WERI-Rb-1 (cell line): ENCODE measurements at regions not wholly inside any gene's neighbourhood (a gene's known extent, or its start where the extent isn't known, plus 50 kb on each side); places are given as distances from the start of the nearest gene placed in this dataset.

Experiments used
- DNase-seq: peaks from one replicate; pipeline ENCODE4 v3.0.0-alpha.2; 2020
- H3K27ac ChIP-seq: fragments of 250-450 bp; sonication (Bioruptor Pico); 2 replicates; pipeline ENCODE4 v1.5.1; 2020; ENCODE audit warnings: mild to moderate bottlenecking, moderate library complexity
- H3K27me3 ChIP-seq: fragments of 250-450 bp; sonication (Bioruptor Pico); 2 replicates; pipeline ENCODE4 v1.5.1; 2021; ENCODE audit warnings: mild to moderate bottlenecking, low read depth, moderate library complexity; ENCODE audit not compliant: insufficient read depth, severe bottlenecking
- H3K36me3 ChIP-seq: fragments of 250-450 bp; sonication (Bioruptor Pico); 2 replicates; pipeline ENCODE4 v1.5.1; 2020; ENCODE audit warnings: mild to moderate bottlenecking, moderate library complexity
- H3K4me3 ChIP-seq: 2 replicates; pipeline ENCODE4 v1.5.1; 2011; ENCODE audit warnings: low read depth, mild to moderate bottlenecking, control low read depth, low read length
- H3K9me3 ChIP-seq: fragments of 250-450 bp; sonication (Bioruptor Pico); 2 replicates; pipeline ENCODE4 v1.5.1; 2021; ENCODE audit warnings: mild to moderate bottlenecking, moderate library complexity; ENCODE audit not compliant: severe bottlenecking
- TF ChIP-seq, protein P1 (sequence below): IDR thresholded peaks from 2 replicates; pipeline ENCODE4 v1.5.1; 2011; ENCODE audit warnings: low read depth, mild to moderate bottlenecking, control low read depth, inconsistent platforms, low read length

- Histone ChIP-seq H3K27ac (no peak overlapping the region), H3K9me3 (no peaks in the 10 kb centered on the region), H3K36me3 (no peaks in the 10 kb centered on the region), H3K4me3 (no peak overlapping the region), H3K27me3 (no peaks in the 10 kb centered on the region)
- no peak for DNase-seq
- TF ChIP-seq, protein P1, sequence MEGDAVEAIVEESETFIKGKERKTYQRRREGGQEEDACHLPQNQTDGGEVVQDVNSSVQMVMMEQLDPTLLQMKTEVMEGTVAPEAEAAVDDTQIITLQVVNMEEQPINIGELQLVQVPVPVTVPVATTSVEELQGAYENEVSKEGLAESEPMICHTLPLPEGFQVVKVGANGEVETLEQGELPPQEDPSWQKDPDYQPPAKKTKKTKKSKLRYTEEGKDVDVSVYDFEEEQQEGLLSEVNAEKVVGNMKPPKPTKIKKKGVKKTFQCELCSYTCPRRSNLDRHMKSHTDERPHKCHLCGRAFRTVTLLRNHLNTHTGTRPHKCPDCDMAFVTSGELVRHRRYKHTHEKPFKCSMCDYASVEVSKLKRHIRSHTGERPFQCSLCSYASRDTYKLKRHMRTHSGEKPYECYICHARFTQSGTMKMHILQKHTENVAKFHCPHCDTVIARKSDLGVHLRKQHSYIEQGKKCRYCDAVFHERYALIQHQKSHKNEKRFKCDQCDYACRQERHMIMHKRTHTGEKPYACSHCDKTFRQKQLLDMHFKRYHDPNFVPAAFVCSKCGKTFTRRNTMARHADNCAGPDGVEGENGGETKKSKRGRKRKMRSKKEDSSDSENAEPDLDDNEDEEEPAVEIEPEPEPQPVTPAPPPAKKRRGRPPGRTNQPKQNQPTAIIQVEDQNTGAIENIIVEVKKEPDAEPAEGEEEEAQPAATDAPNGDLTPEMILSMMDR, result no peak
These were observed 119.4 kb downstream of the POLR1F start for GRCh38 chr7:19589446-19589845.

- Histone ChIP-seq H3K27me3 (no peaks in the 10 kb centered on the region), H3K4me3 (no peak overlapping the region), H3K27ac (no peak overlapping the region), H3K9me3 (no peaks in the 10 kb centered on the region), H3K36me3 (no peaks in the 10 kb centered on the region)
- DNase-seq, result no peak
- TF ChIP-seq, protein P1, result peak; percentile 40
These were observed 121.5 kb downstream of the POLR1F start for GRCh38 chr7:19587291-19587690.

GRCh38 chr7:19585761-19586160 is 123.1 kb downstream of the POLR1F start:
- Histone ChIP-seq H3K4me3 (no peak overlapping the region), H3K9me3 (no peaks in the 10 kb centered on the region), H3K27ac (no peak overlapping the region), H3K36me3 (no peaks in the 10 kb centered on the region), H3K27me3 (no peaks in the 10 kb centered on the region)
- TF ChIP-seq, protein P1, result no peak
- DNase-seq, result no peak

GRCh38 chr7:19575909-19576557 is 132.8 kb downstream of the POLR1F start:
- no peaks in the 10 kb centered on the region for H3K36me3 ChIP-seq
- TF ChIP-seq, protein P1, result no peak
- no peaks in the 10 kb centered on the region for H3K9me3 ChIP-seq
- DNase-seq, result no peak
- H3K4me3 ChIP-seq, result no peak overlapping the region
- no peaks in the 10 kb centered on the region for H3K27me3 ChIP-seq
- no peak overlapping the region for H3K27ac ChIP-seq

DNA sequence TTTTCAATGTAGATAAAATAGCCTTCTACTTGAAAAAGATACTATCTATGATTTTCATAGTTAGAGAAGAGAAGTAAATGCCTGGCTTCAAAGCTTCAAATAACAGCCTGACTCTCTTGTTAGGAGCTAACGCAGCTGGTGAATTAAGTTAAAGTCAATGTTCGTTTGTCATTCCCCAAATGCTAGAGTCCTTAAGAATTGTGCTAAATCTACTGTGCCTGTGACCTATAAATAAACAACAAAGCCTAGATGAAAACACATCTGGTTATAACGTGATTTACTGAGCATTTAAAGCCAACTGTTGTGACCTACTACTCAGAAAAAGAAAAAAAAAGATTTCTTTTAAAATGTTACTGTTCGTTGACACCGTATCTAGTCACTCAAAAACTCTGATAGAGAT is 134.7 kb downstream of the POLR1F start:
- no peak overlapping the region for H3K4me3 ChIP-seq
- H3K9me3 ChIP-seq, result no peaks in the 10 kb centered on the region
- H3K27ac ChIP-seq, result no peak overlapping the region
- no peaks in the 10 kb centered on the region for H3K36me3 ChIP-seq
- TF ChIP-seq, protein P1, result no peak
- H3K27me3 ChIP-seq, result no peaks in the 10 kb centered on the region
- no peak for DNase-seq

DNA sequence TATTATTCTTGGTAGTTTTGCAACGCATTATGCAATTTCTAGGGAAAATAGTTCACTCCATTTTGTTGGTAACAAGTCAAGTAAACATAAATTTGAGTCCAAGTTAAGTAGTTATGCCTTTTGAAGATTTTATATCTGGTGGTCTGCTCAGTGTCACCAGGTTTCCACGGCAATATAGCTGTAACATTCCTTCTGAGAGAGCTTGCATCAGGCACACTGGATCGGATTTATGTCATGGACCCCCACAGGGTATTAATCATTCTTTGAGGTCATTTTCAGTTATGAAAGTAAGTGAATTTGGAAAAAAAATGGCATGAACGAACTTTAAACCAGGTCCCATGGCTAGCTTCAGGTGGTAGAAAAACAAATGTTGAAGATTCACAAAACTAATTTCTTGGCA is 136.3 kb downstream of the POLR1F start:
- Histone ChIP-seq H3K9me3 (no peaks in the 10 kb centered on the region), H3K36me3 (no peaks in the 10 kb centered on the region), H3K27ac (no peak overlapping the region), H3K27me3 (no peaks in the 10 kb centered on the region), H3K4me3 (no peak overlapping the region)
- TF ChIP-seq, protein P1, result no peak
- DNase-seq, result no peak
